ENCODE measurements at regions not wholly inside any gene's neighbourhood (a gene's known extent, or its start where the extent isn't known, plus 50 kb on each side); places are given as distances from the start of the nearest gene placed in this dataset.
"Not testable (repeated sequence)": the region's sequence is repeated elsewhere in the genome, so short reads cannot be mapped to it uniquely, and the experiment has no call there.

DNA sequence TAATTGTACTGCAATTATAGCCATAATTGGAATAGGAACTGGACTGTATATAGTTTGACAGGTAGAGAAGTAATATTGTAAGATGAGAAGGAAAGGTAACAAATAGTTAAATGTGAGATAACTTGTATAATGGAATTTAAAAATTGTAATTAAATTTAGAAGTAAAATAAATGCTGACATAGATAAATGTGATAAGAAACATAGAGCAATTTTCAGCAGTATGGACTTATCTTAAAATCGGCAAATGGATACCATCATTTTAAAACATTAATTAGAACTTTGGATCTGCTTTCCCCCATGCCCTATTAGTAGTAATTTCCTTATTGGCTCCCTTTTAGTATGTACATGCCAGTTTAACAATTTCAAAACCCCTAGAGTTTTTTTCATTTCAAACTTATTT lies 274.8 kb upstream of the ZNG1F start:
- H3K27me3 ChIP-seq (ENCODE audit: control insufficient read depth, insufficient read depth, low read length); DNase-seq (ENCODE audit: low read depth); H3K4me3 ChIP-seq (ENCODE audit: low read depth, low read length); H3K36me3 ChIP-seq (ENCODE audit: control insufficient read depth, insufficient read depth, low read length); FAIRE-seq: not testable (repeated sequence)

GRCh38 chr9:41458394-41458793 lies 269.3 kb upstream of the ZNG1F start:
- H3K36me3 ChIP-seq (ENCODE audit: control insufficient read depth, insufficient read depth, low read length); FAIRE-seq; H3K27me3 ChIP-seq (ENCODE audit: control insufficient read depth, insufficient read depth, low read length); H3K4me3 ChIP-seq (ENCODE audit: low read depth, low read length): not testable (repeated sequence)
- peak; percentile 35 for DNase-seq (ENCODE audit: low read depth)
